Cardiac muscle cell (in vitro differentiated cells and primary cell): ENCODE measurements at regions not wholly inside any gene's neighbourhood (a gene's known extent, or its start where the extent isn't known, plus 50 kb on each side); places are given as distances from the start of the nearest gene placed in this dataset.

Experiments
- DNase-seq, 2 donors: peaks; one replicate each; pipeline versions ENCODE4 v3.0.0 to v3.0.0-alpha.2; 2010 to 2017; ENCODE audit warnings: low read depth in 1 of 2, low spot score in 1 of 2
- H3K27ac ChIP-seq: fragments of 200-600 bp; sonication (generic); 2 replicates; pipeline ENCODE4 v1.5.1; 2016
- H3K27me3 ChIP-seq: fragments of 200-600 bp; sonication (generic); 2 replicates; pipeline ENCODE4 v1.6.0; 2016; ENCODE audit warnings: control low read depth
- H3K36me3 ChIP-seq: fragments of 200-600 bp; sonication (generic); 2 replicates; pipeline ENCODE4 v1.5.1; 2016; ENCODE audit warnings: control low read depth
- H3K4me1 ChIP-seq: fragments of 200-600 bp; sonication (generic); 2 replicates; pipeline ENCODE4 v1.8.1; 2017; ENCODE audit warnings: low read depth, mild to moderate bottlenecking, mixed run types
- H3K4me3 ChIP-seq: fragments of 200-600 bp; sonication (generic); 2 replicates; pipeline ENCODE4 v1.5.1; 2016; ENCODE audit warnings: mild to moderate bottlenecking
- H3K9me3 ChIP-seq: fragments of 200-600 bp; sonication (generic); 2 replicates; pipeline ENCODE4 v1.5.1; 2017; ENCODE audit warnings: low read depth, mild to moderate bottlenecking, control low read depth
- TF ChIP-seq, protein P1 (sequence below): IDR thresholded peaks from 2 replicates; pipeline ENCODE4 v1.5.1; 2012; ENCODE audit warnings: low read depth, mild to moderate bottlenecking, low read length

GRCh38 chr5:103472265-103472664 lies 90.3 kb downstream of the NUDT12 start:
- Histone ChIP-seq H3K4me3 (no peak overlapping the region), H3K27me3 (no peaks in the 10 kb centered on the region), H3K4me1 (peaks cover 8% of the 10 kb centered on the region), H3K9me3 (no peaks in the 10 kb centered on the region), H3K27ac (no peak overlapping the region), H3K36me3 (no peaks in the 10 kb centered on the region)
- TF ChIP-seq, protein P1, sequence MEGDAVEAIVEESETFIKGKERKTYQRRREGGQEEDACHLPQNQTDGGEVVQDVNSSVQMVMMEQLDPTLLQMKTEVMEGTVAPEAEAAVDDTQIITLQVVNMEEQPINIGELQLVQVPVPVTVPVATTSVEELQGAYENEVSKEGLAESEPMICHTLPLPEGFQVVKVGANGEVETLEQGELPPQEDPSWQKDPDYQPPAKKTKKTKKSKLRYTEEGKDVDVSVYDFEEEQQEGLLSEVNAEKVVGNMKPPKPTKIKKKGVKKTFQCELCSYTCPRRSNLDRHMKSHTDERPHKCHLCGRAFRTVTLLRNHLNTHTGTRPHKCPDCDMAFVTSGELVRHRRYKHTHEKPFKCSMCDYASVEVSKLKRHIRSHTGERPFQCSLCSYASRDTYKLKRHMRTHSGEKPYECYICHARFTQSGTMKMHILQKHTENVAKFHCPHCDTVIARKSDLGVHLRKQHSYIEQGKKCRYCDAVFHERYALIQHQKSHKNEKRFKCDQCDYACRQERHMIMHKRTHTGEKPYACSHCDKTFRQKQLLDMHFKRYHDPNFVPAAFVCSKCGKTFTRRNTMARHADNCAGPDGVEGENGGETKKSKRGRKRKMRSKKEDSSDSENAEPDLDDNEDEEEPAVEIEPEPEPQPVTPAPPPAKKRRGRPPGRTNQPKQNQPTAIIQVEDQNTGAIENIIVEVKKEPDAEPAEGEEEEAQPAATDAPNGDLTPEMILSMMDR = no peak
- no peak for DNase-seq

- H3K4me1 ChIP-seq = no peaks in the 10 kb centered on the region
- no peaks in the 10 kb centered on the region for H3K36me3 ChIP-seq
- H3K27ac ChIP-seq = no peak overlapping the region
- no peak for DNase-seq
- H3K4me3 ChIP-seq = no peak overlapping the region
- TF ChIP-seq, protein P1 = no peak
- H3K27me3 ChIP-seq = no peaks in the 10 kb centered on the region
- H3K9me3 ChIP-seq = no peaks in the 10 kb centered on the region
Measured at GRCh38 chr5:103469288-103470040, 93.1 kb downstream of the NUDT12 start.

DNA sequence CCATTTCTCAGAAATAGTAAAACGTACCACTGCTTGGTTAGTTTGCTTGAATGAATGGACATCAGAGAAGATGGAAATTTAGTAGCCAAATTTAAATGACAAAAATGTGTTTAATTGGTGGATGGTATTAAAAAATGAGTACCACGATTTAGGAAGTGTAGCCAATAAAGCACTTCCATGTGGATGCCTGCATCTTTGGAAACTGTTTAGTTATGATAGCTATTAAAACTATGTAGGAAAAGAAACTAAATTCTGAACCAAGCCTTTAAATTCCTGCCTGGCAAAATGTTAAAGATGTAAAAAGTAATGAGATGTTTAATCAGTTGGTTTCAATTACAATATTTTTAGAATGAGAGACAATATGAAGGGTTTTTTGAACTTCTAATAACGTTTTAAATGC lies 94.8 kb downstream of the NUDT12 start:
- Histone ChIP-seq H3K9me3 (no peaks in the 10 kb centered on the region), H3K27me3 (no peaks in the 10 kb centered on the region), H3K4me3 (no peak overlapping the region), H3K4me1 (no peaks in the 10 kb centered on the region), H3K27ac (no peak overlapping the region), H3K36me3 (no peaks in the 10 kb centered on the region)
- no peak for DNase-seq
- TF ChIP-seq, protein P1 = no peak

- TF ChIP-seq, protein P1 = no peak
- no peak overlapping the region for H3K4me3 ChIP-seq
- no peaks in the 10 kb centered on the region for H3K4me1 ChIP-seq
- no peaks in the 10 kb centered on the region for H3K36me3 ChIP-seq
- no peaks in the 10 kb centered on the region for H3K9me3 ChIP-seq
- peak in 1 of 2 donors; percentile 84 for DNase-seq
- H3K27me3 ChIP-seq = no peaks in the 10 kb centered on the region
- no peak overlapping the region for H3K27ac ChIP-seq
Measured at GRCh38 chr5:103466495-103466894, 96.1 kb downstream of the NUDT12 start.

- TF ChIP-seq, protein P1 = no peak
- H3K4me1 ChIP-seq = no peaks in the 10 kb centered on the region
- peak in 1 of 2 donors; percentile 30 for DNase-seq
Measured at GRCh38 chr5:103465891-103466290, 96.7 kb downstream of the NUDT12 start.

More at GRCh38 chr5:103465891-103466290, 96.7 kb downstream of the NUDT12 start:
- no peaks in the 10 kb centered on the region for H3K9me3 ChIP-seq
- H3K27ac ChIP-seq = no peak overlapping the region
- H3K36me3 ChIP-seq = no peaks in the 10 kb centered on the region
- H3K27me3 ChIP-seq = no peaks in the 10 kb centered on the region
- no peak overlapping the region for H3K4me3 ChIP-seq
